Lower leg skin (tissue), 4 donors: ENCODE measurements at regions not wholly inside any gene's neighbourhood (a gene's known extent, or its start where the extent isn't known, plus 50 kb on each side); places are given as distances from the start of the nearest gene placed in this dataset.

Source experiments
- DNase-seq, 2 donors: peaks; one replicate each; pipeline ENCODE4 v3.0.0-alpha.2; 2019; ENCODE audit warnings: low spot score in 2 of 2
- H3K4me3 ChIP-seq: fragments of 200-600 bp; sonication (generic); 2 replicates; pipeline ENCODE4 v1.5.1; 2017; ENCODE audit warnings: mild to moderate bottlenecking, low read depth; ENCODE audit not compliant: poor library complexity, severe bottlenecking
- CTCF ChIP-seq, 3 donors: fragments of 450-650 bp; IDR thresholded peaks; one replicate each; pipeline ENCODE4 v1.5.1; 2016; ENCODE audit warnings: antibody characterized with exemption in 3 of 3, mild to moderate bottlenecking in 3 of 3, moderate library complexity in 2 of 3
- POLR2A ChIP-seq, 2 donors: fragments of 450-650 bp; IDR thresholded peaks; one replicate each; pipeline ENCODE4 v1.6.1; 2016 to 2017; ENCODE audit warnings: antibody characterized with exemption in 2 of 2, mild to moderate bottlenecking in 1 of 2, moderate library complexity in 1 of 2
- WGBS, 2 donors: methylation state at CpG; one replicate each; pipeline ENCODE4 v1.1.5; 2018; 5-methylcytosine and 5-hydroxymethylcytosine counted together
- intact Hi-C: fragments of 100-400 bp; cut with DNase I; formaldehyde crosslinking; loops from one replicate; pipeline ENCODE4 v1.15.0; 2023; ENCODE audit warnings: low total_unique reads

GRCh38 chr7:15937571-15937970, 251.1 kb upstream of the MEOX2 start:
- TF ChIP-seq CTCF (IDR thresholded peaks at IDR 0.05) = no peak
- TF ChIP-seq POLR2A (IDR thresholded peaks at IDR 0.05) = no peak
- intact Hi-C loops = no loop called here
- DNase-seq = no peak
- no peak overlapping the region for H3K4me3 ChIP-seq

GRCh38 chr7:15936991-15937390, 250.5 kb upstream of the MEOX2 start:
- WGBS, 2 donors = 68 to 85% methylated on average over 2 of the region's 2 CpGs

GRCh38 chr7:15932318-15932717, 245.8 kb upstream of the MEOX2 start:
- no peak overlapping the region for H3K4me3 ChIP-seq
- no peak for DNase-seq
- TF ChIP-seq POLR2A (IDR thresholded peaks at IDR 0.05) (no peak), CTCF (IDR thresholded peaks at IDR 0.05) (no peak)
- intact Hi-C loops = no loop called here
- 86 to 93% methylated on average over 1 of the region's 1 CpG for WGBS, 2 donors

More at GRCh38 chr7:15936991-15937390, 250.5 kb upstream of the MEOX2 start:
- intact Hi-C loops = no loop called here
- no peak overlapping the region for H3K4me3 ChIP-seq
- no peak for DNase-seq
- no peak for TF ChIP-seq CTCF (IDR thresholded peaks at IDR 0.05)
- TF ChIP-seq POLR2A (IDR thresholded peaks at IDR 0.05) = no peak

GRCh38 chr7:15929411-15929810, 242.9 kb upstream of the MEOX2 start:
- TF ChIP-seq CTCF (IDR thresholded peaks at IDR 0.05) (no peak), POLR2A (IDR thresholded peaks at IDR 0.05) (no peak)
- WGBS, 2 donors = 94 to 100% methylated on average over 1 of the region's 1 CpG
- no peak for DNase-seq

GRCh38 chr7:15925608-15926007, 239.1 kb upstream of the MEOX2 start:
- TF ChIP-seq POLR2A (IDR thresholded peaks at IDR 0.05) = no peak
- no peak for TF ChIP-seq CTCF (IDR thresholded peaks at IDR 0.05)
- intact Hi-C loops = no loop called here
- no peak overlapping the region for H3K4me3 ChIP-seq
- DNase-seq = no peak
- WGBS, 2 donors = 93 to 100% methylated on average over 1 of the region's 1 CpG

More at GRCh38 chr7:15929411-15929810, 242.9 kb upstream of the MEOX2 start:
- no peak overlapping the region for H3K4me3 ChIP-seq
- intact Hi-C loops = no loop called here

GRCh38 chr7:15924910-15925309, 238.4 kb upstream of the MEOX2 start:
- no peak for DNase-seq
- no peak overlapping the region for H3K4me3 ChIP-seq
- TF ChIP-seq CTCF (IDR thresholded peaks at IDR 0.05) (no peak), POLR2A (IDR thresholded peaks at IDR 0.05) (no peak)
- WGBS, 2 donors = 88 to 100% methylated on average over 1 of the region's 1 CpG
- intact Hi-C loops = no loop called here
